Right ventricle myocardium inferior (tissue), 1 donor: ENCODE measurements at regions not wholly inside any gene's neighbourhood (a gene's known extent, or its start where the extent isn't known, plus 50 kb on each side); places are given as distances from the start of the nearest gene placed in this dataset.
"Not testable (repeated sequence)": the region's sequence is repeated elsewhere in the genome, so short reads cannot be mapped to it uniquely, and the experiment has no call there.

Experiments used
- ATAC-seq: fragments of 200-7000 bp; cut with Tn5 transposase; one replicate; pipeline ENCODE4 v1.9.1; 2020; ENCODE audit warnings: mild to moderate bottlenecking, moderate library complexity
- DNase-seq: peaks from one replicate; pipeline ENCODE4 v3.0.0; 2021; ENCODE audit errors: missing footprints
- intact Hi-C: fragments of 100-400 bp; cut with DNase I; formaldehyde crosslinking; loops from one replicate; pipeline ENCODE4 v1.11.0; 2022
- donor health status: DM: no; HTN: yes; CAD: no; lungs with severe emphysema.

DNA sequence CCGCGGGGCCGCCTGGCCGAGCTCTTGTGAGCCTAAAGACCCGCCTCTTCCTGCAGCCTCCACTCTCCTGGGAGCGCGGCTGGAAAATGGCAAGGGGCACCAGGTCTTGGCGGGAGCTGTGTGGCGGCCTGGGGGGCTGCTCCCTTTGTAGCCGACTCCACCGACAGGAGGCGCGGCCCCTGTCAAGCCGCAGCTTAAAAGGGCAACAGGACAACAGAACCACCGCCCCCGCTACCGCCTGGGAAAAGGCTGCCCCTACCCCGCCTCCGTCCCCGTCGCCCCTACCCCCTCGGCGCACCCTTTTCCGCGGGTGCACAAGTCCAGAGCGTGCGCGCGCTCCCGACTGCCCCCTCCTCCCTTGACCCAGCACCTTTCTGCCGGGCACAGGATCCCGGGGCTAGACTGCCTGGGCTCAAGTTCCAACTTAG is 60.3 kb downstream of the GOLGA8K start:
- intact Hi-C loops, result not testable (repeated sequence)

DNA sequence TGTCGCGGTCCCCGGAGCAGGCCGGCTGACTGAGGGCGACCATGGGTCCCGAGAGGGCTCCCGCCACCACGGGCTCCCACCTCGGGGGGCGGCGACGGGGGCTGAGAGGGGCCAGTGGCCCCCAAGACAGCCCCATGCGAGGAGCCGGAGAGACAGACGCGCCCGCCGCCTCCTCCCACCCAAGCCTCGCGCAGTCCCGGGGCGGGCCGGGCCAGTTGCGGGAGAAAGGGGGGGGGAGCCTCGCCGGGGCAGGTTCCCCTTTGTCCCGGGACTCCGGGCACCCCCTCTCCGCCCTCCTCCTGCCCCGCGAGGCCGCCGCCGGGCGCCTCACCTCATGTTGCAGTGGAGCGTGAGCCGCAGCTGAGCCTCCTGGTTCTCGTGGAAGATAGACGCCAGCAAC is 60.8 kb downstream of the GOLGA8K start:
- ATAC-seq, DNase-seq, intact Hi-C loops: not testable (repeated sequence)

More for the DNA sequence above, 60.3 kb downstream of the GOLGA8K start:
- not testable (repeated sequence) for DNase-seq, ATAC-seq

DNA sequence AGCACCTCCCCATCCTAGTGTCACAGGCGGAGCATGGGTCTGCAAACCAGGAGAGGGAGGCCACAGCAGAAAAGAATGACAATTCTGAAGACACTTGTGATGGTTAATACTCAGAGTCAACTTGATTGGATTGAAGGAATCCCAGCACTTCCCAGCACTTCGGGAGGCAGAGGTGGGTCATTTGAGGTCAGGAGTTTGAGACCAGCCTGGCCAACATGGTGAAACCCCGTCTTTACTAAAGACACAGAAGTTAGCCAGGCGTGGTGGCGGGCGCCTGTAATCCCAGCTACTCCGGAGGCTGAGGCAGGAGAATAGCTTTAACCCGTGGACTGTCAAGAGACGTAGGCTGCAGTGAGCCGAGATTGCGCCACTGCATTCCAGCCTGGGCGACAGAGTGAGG is 61.6 kb downstream of the GOLGA8K start:
- intact Hi-C loops, DNase-seq, ATAC-seq: not testable (repeated sequence)

DNA sequence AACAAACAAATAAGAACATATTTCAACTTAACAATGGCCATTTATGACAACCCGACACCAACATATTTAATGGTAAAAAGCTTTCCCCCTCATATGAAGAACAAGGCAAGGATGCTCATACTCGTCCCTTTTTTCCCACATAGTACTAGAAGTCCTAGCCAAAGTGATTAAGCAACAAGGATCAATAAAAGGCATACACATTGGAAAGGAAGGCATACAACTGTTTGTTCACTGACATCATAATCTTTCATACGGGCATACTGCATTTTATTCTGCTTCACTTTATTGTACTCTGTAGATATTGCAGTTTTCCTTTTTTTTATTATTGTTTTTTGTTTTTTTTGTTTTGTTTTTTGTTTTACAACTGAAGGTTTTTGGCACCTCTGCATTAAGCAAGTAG is 66.3 kb downstream of the GOLGA8K start:
- ATAC-seq, DNase-seq, intact Hi-C loops: not testable (repeated sequence)

- DNase-seq, ATAC-seq, intact Hi-C loops: not testable (repeated sequence)
Observed at GRCh38 chr15:32323353-32323752, 79.7 kb downstream of the GOLGA8K start.

GRCh38 chr15:32319247-32319646 is 83.8 kb downstream of the GOLGA8K start:
- intact Hi-C loops, ATAC-seq, DNase-seq: not testable (repeated sequence)

- ATAC-seq, DNase-seq, intact Hi-C loops: not testable (repeated sequence)
Observed at GRCh38 chr15:32316482-32316881, 86.6 kb downstream of the GOLGA8K start.

- ATAC-seq, DNase-seq, intact Hi-C loops: not testable (repeated sequence)
Observed at GRCh38 chr15:32315079-32315939, 87.8 kb downstream of the GOLGA8K start.

DNA sequence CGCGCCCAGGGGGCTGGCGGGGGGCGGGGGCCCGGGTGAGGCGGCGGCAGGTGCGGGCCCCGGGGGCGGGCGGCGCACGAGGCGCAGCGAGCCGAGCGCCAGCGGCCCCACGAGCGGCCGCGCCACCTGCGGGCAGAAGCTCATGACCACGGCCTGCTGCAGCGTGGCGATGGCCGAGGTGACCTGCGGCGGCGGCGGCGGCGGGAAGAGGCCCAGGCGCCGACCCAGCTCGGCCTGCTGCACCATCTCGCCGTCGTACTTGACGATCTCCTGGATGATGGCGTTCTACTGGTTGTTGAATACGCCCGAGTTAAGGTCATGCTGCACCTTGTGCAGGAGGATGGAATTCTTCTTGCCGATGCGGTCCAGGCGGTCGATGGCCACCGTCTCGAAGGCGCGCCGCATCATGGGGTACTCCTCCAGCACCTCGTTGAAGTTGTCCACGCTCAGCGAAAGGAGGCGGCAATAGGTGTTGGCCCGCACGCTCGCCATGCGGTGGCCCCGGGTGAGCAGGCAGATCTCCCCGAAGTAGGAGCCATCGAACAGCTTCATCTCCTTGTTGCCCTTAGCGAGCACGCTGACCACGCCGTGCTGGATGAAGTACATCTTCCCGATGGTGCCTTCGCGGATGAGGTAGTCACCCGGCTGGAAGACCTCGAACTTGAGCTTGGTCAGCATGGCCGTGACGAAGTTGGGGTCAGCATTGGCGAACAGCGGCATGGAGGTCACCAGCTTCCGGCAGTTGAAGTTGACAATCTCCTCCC is 89.5 kb downstream of the GOLGA8K start:
- ATAC-seq, intact Hi-C loops: not testable (repeated sequence)
- DNase-seq, result peak; percentile 60

- ATAC-seq, intact Hi-C loops: not testable (repeated sequence)
- DNase-seq, result peak; percentile 37
Observed at GRCh38 chr15:32312721-32313120, 90.4 kb downstream of the GOLGA8K start.

DNA sequence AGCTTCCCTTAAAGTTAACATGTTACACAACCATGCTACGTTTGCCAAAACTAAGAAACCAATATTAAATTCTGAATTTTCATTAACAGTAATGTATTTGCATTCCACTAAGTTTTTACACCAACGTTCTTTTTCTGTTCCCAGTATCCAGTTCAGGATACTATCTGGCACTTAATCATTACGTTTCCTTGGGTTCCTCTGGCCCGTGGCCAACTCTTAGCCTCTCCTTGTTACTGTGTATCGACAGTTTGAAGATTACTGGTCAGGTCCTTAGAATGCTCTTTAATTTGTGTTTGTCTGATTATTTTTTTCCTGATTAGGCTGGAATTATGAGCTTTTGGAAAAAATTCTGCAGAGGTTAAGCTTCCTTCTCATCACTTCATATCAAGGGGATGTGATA is 95.5 kb downstream of the GOLGA8K start:
- DNase-seq, intact Hi-C loops, ATAC-seq: not testable (repeated sequence)

- intact Hi-C loops, DNase-seq: not testable (repeated sequence)
- peak; percentile 72 for ATAC-seq
Observed at GRCh38 chr15:32276200-32276830, 126.8 kb downstream of the GOLGA8K start.

DNA sequence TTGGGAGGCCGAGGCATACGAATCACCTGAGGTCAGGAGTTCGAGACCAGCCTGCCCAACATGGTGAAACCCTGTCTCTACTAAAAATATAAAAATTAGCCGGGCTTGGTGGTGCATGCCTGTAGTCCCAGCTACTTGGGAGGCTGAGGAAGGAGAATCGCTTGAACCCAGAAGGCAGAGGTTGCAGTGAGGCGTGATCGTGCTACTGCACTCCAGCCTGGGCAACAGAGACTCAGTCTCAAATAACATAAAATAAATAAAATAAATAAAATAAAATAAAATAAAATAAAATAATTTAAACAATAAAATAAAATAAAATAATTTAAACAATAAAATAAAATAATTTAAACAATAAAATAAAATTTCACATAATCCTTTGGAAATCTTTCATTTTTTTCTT is 149.1 kb downstream of the GOLGA8K start:
- DNase-seq, result peak; percentile 5
- intact Hi-C loops, ATAC-seq: not testable (repeated sequence)

DNA sequence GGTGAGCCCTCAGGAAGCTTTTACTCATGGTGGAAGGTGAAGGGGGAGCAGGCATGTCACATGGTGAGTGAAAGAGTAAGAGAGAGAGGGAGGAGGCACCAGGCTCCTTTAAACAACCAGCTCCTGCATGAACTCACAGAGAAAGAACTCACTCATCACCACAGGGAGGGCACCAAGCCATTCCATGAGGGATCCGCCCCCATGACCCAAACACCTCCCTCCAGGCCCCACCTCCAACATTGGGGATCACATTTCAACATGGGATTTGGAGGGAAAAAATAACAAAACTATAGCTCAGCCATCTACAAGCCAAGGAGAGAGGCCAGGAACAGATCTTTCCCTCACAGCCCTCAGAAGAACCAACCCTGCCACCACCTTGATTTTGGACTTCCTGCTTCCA is 153.9 kb downstream of the GOLGA8K start:
- ATAC-seq, intact Hi-C loops: not testable (repeated sequence)
- DNase-seq, result peak; percentile 34

GRCh38 chr15:32243727-32244126 is 159.4 kb downstream of the GOLGA8K start:
- DNase-seq, ATAC-seq, intact Hi-C loops: not testable (repeated sequence)

GRCh38 chr15:32242780-32243528 is 160.1 kb downstream of the GOLGA8K start:
- DNase-seq, ATAC-seq, intact Hi-C loops: not testable (repeated sequence)

DNA sequence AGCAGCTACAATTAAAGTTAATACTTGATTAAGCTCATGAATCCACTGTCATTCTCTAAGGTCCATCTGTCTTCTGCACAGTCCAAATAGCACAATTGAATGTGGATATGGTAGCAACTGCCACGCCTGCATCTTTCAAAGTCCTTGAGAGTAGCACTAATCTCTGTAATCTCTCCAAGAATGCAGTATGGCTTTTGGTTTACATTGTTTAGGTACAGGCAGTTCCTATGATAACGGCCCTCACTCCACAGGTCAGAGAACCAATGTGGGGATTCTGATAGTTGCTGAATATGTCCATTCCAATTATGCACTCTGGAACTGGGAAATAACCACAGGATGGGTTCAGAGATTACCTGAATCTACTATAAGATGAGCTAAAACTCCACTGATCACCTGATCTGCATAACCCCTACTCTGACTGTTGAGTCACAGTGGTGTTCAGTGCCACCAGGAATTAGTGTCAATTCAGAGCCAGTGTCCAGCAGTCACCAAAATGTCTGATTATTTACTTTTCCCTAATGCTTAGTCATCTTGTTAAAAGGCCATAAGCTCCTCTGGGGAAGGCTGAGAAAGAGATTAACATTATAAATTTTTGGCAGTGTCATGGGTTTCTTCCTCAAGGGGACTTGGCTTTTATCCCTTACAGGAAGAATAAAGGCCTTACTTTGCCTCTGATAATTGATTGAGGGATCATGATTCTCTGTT is 175.5 kb downstream of the GOLGA8K start:
- ATAC-seq, intact Hi-C loops, DNase-seq: not testable (repeated sequence)

DNA sequence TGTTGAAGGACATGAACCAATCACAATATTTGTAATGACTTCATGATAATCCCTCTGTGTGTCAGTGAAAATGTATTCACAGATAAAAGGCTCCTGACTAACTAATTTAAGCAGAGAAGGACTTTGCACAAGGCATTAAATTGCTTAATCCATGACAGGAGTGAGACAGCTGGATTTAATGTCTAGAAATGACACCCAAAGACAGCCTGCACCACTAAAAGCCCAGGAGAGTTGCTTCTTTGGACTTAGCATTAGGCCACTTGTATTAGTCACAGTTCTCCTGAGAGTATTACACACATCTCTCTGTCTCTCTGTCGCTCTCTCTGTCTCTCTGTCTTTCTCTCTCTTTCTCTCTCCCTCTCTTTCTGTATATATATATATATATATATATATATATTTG is 180.4 kb downstream of the GOLGA8K start:
- DNase-seq, result no peak

More for the DNA sequence above, 180.4 kb downstream of the GOLGA8K start:
- intact Hi-C loops, result no loop called here
- no peak for ATAC-seq
